ENCODE measurements at regions not wholly inside any gene's neighbourhood (a gene's known extent, or its start where the extent isn't known, plus 50 kb on each side); places are given as distances from the start of the nearest gene placed in this dataset.

- POLR2A ChIA-PET: no interaction called here
- H4K20me1 ChIP-seq (ENCODE audit: control insufficient read depth, insufficient read depth): no peaks in the 10 kb centered on the region
- H3K27ac ChIP-seq (ENCODE audit: control insufficient read depth, insufficient read depth): no peak overlapping the region
- H3K79me2 ChIP-seq (ENCODE audit: control insufficient read depth, insufficient read depth, low read length): no peaks in the 10 kb centered on the region
- CTCF ChIA-PET: interaction anchor here (1.1 kb wide), 1 partner anchor 64 kb away, joined by 3 read pairs; no protein-coding TSS in a partner anchor
- WGBS (ENCODE audit: insufficient coverage, insufficient replicate concordance, low lambda C conversion rate, missing lambda C conversion rate): 31% methylated on average over 4 of the region's 4 CpGs
- H3K36me3 ChIP-seq (ENCODE audit: control insufficient read depth in 2 of 2, insufficient read depth in 2 of 2, low read length in 1 of 2): no peaks in the 10 kb centered on the region
- DNase-seq (ENCODE audit: low read depth, low spot score): no peak
- in situ Hi-C loops (cut with MboI) (no loop called here), intact Hi-C loops (cut with micrococcal nuclease; ENCODE audit: unreplicated experiment) (no loop called here)
- TF ChIP-seq FOS (IDR thresholded peaks at IDR 0.05; ENCODE audit: borderline replicate concordance, extremely low read depth, insufficient read length): no peak
- no peak for TF ChIP-seq IRF4 (IDR thresholded peaks at IDR 0.05; ENCODE audit: low read depth, low read length)
- no peak for TF ChIP-seq CBX5 (IDR thresholded peaks at IDR 0.05; ENCODE audit: low read depth)
- no peak for TF ChIP-seq ATF7 (IDR thresholded peaks at IDR 0.05; ENCODE audit: low read depth)
- no peak for TF ChIP-seq EZH2 (IDR thresholded peaks at IDR 0.05; ENCODE audit: borderline replicate concordance, control insufficient read depth, low read depth, low read length)
- TF ChIP-seq RFX5 (IDR thresholded peaks at IDR 0.05; ENCODE audit: low read depth, low read length): no peak
- TF ChIP-seq GABPA (IDR thresholded peaks at IDR 0.05; ENCODE audit: low read depth): no peak
- no peak for TF ChIP-seq NR2C2 (IDR thresholded peaks at IDR 0.05; ENCODE audit: borderline replicate concordance, control insufficient read depth, insufficient read length, low read depth)
- no peak for TF ChIP-seq MLLT1 (IDR thresholded peaks at IDR 0.05)
- TF ChIP-seq JUNB (IDR thresholded peaks at IDR 0.05): no peak
- TF ChIP-seq CHD2 (IDR thresholded peaks at IDR 0.05; ENCODE audit: borderline replicate concordance, low read depth, low read length): no peak
- no peak for TF ChIP-seq HDAC2 (IDR thresholded peaks at IDR 0.05)
- no peaks in the 10 kb centered on the region; a peak in 1 of 4 replicates for H3K27me3 ChIP-seq (replicated peaks in 1 of 2; ENCODE audit: control insufficient read depth in 2 of 2, insufficient read depth in 2 of 2, low read length in 1 of 2)
- H3K9me3 ChIP-seq (replicated peaks; ENCODE audit: control insufficient read depth, insufficient read depth, low read length): no peaks in the 10 kb centered on the region
- no peaks in the 10 kb centered on the region for H3K4me1 ChIP-seq (ENCODE audit: control insufficient read depth, insufficient read depth, low read length)
- no peak overlapping the region for H3K4me2 ChIP-seq (ENCODE audit: control insufficient read depth, insufficient read depth)
- no peak for ATAC-seq
- no TSS peak for BruUV-seq (replicated peaks)
- H3K4me3 ChIP-seq: no peak overlapping the region
- no peak overlapping the region for H2AFZ ChIP-seq (ENCODE audit: control insufficient read depth, low read depth, low read length)
- SMC1A ChIA-PET (ENCODE audit: uncharacterized antibody, unreplicated experiment): interaction anchor here (1.1 to 1.6 kb wide), 3 partner anchors 8 to 171 kb away, joined by 3 to 6 read pairs (median 3); no protein-coding TSS in a partner anchor
- no peak for FAIRE-seq
- H3K9ac ChIP-seq (ENCODE audit: control insufficient read depth, insufficient read depth, low read length): no peak overlapping the region
- RAD21 ChIA-PET (ENCODE audit: unreplicated experiment): interaction anchor here (0.5 kb wide), 1 partner anchor 368 kb away, joined by 4 read pairs; no protein-coding TSS in a partner anchor
These were observed 76.6 kb upstream of the NAV3 start for GRCh38 chr12:77754086-77754485.

Data from GM12878 (cell line).